GM12891 (cell line): ENCODE measurements at regions not wholly inside any gene's neighbourhood (a gene's known extent, or its start where the extent isn't known, plus 50 kb on each side); places are given as distances from the start of the nearest gene placed in this dataset.

ENCODE experiments used
- POLR2A ChIP-seq: IDR thresholded peaks from 2 replicates; pipeline ENCODE4 v1.6.1; 2011; ENCODE audit warnings: low read depth, low read length, control low read depth
- POLR2AphosphoS5 ChIP-seq: IDR thresholded peaks from 2 replicates; pipeline ENCODE4 v1.6.1; 2011; ENCODE audit warnings: low read depth, low read length, control low read depth

GRCh38 chr5:91521785-91522184 is 138.7 kb upstream of the ARRDC3 start:
- TF ChIP-seq POLR2A, result no peak
- no peak for TF ChIP-seq POLR2AphosphoS5
